ENCODE measurements at regions not wholly inside any gene's neighbourhood (a gene's known extent, or its start where the extent isn't known, plus 50 kb on each side); places are given as distances from the start of the nearest gene placed in this dataset.

- TF ChIP-seq CTCF (IDR thresholded peaks at IDR 0.05): no peak
These were observed 652.0 kb upstream of the NRP1 start for GRCh38 chr10:33986515-33986914.

- TF ChIP-seq CTCF (IDR thresholded peaks at IDR 0.05): no peak
These were observed 651.5 kb upstream of the NRP1 start for GRCh38 chr10:33986016-33986415.

- no peak for TF ChIP-seq CTCF (IDR thresholded peaks at IDR 0.05)
These were observed 648.5 kb upstream of the NRP1 start for GRCh38 chr10:33982995-33983394.

DNA sequence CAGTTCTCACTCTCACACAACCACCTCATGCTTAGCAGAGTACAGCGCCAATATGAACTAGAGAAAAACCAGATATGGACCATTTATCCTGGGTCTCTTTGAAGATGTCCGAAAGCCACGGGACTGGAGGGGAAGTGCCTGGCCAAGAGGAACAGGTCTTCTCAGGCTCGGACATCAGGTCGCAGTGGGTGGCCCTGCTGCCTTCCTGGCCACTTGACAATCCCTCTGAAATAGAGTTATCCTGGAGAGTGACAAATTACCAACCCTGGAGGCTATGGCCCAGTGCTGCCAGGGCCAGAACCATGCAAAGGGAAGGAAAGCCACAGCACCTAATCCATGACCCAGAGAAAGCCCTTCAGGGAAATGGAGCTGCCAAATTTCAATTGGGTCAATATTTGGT is 646.8 kb upstream of the NRP1 start:
- TF ChIP-seq CTCF (IDR thresholded peaks at IDR 0.05): no peak

- TF ChIP-seq CTCF (IDR thresholded peaks at IDR 0.05): no peak
These were observed 644.7 kb upstream of the NRP1 start for GRCh38 chr10:33979195-33979594.

GRCh38 chr10:33975481-33975880 is 641.0 kb upstream of the NRP1 start:
- no peak for TF ChIP-seq CTCF (IDR thresholded peaks at IDR 0.05)

DNA sequence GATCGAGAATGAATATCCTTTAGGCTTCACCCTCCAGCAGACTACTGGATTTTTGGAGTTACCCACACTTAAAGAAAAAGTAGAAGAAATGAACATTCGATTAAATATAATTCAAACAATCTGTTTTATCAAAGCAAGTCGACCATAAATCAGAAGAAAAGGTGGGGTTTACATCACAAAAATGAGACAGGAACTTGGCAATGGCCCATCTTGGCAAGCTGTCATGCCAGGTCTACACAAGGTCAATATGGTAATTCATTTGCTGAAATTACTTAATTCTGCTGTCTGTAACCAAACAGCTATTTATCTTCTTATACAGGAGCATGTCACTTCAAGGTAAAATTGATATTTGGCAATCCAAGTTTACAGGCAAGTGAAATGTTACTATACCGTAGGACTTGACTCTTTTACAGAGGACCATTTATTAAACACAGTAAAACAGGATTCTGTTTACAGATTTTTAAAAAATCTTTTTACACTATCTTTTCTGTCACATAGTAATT is 640.6 kb upstream of the NRP1 start:
- no peak for TF ChIP-seq CTCF (IDR thresholded peaks at IDR 0.05)

- TF ChIP-seq CTCF (IDR thresholded peaks at IDR 0.05): no peak
These were observed 634.5 kb upstream of the NRP1 start for GRCh38 chr10:33968983-33969382.
